OCI-LY7 (cell line): ENCODE measurements at regions not wholly inside any gene's neighbourhood (a gene's known extent, or its start where the extent isn't known, plus 50 kb on each side); places are given as distances from the start of the nearest gene placed in this dataset.

ENCODE experiments used
- BruUV-seq: library from RNA; stranded (reverse); fragments of 400-500 nt; replicated peaks from 2 replicates; lab custom pipeline; 2021; lab: Mats Ljungman, UMichigan
- CTCF ChIA-PET: fragments of 300-600 bp; sonication (Branson Sonifier 250); formaldehyde crosslinking; loops from one replicate; lab custom pipeline; 2022; ENCODE audit warnings: antibody characterized with exemption; ENCODE audit not compliant: unreplicated experiment; lab: Charles Lee
- POLR2A ChIA-PET: fragments of 300-600 bp; sonication (Branson Sonifier 250); formaldehyde crosslinking; loops from one replicate; lab custom pipeline; 2022; ENCODE audit warnings: antibody characterized with exemption; lab: Charles Lee
- DNase-seq: peaks from one replicate; pipeline ENCODE4 v3.0.0-alpha.2; 2015; ENCODE audit warnings: low spot score
- H2AFZ ChIP-seq: fragments of 200-600 bp; sonication (generic), shearing (Covaris generic); 2 replicates; pipeline ENCODE4 v1.6.1; 2014; ENCODE audit warnings: mild to moderate bottlenecking, antibody characterized with exemption, low read length, moderate library complexity
- H3K27ac ChIP-seq: fragments of 200-600 bp; sonication (generic); 2 replicates; pipeline ENCODE4 v1.5.1; 2014; ENCODE audit warnings: mixed run types, low read depth, mild to moderate bottlenecking, moderate library complexity, low read length, inconsistent platforms; ENCODE audit not compliant: poor library complexity, severe bottlenecking
- H3K36me3 ChIP-seq: fragments of 200-600 bp; sonication (generic); 2 replicates; pipeline ENCODE4 v1.6.1; 2014; ENCODE audit warnings: mild to moderate bottlenecking, antibody characterized with exemption, low read length, moderate library complexity, mixed read lengths; ENCODE audit not compliant: insufficient read depth
- H3K4me1 ChIP-seq: fragments of 200-600 bp; sonication (generic); 2 replicates; pipeline ENCODE4 v1.5.1; 2014; ENCODE audit warnings: mild to moderate bottlenecking, low read length; ENCODE audit not compliant: insufficient read depth, poor library complexity, severe bottlenecking
- H3K4me2 ChIP-seq: fragments of 200-600 bp; sonication (generic); 2 replicates; pipeline ENCODE4 v1.6.1; 2014; ENCODE audit warnings: mild to moderate bottlenecking, low read length
- H3K4me3 ChIP-seq: fragments of 200-600 bp; sonication (generic); 2 replicates; pipeline ENCODE4 v1.5.1; 2014; ENCODE audit warnings: mild to moderate bottlenecking, low read depth, low read length; ENCODE audit not compliant: poor library complexity, severe bottlenecking
- H3K79me2 ChIP-seq: fragments of 200-600 bp; sonication (generic); 2 replicates; pipeline ENCODE4 v1.6.1; 2016; ENCODE audit warnings: low read depth, mild to moderate bottlenecking, low read length, moderate library complexity, mixed read lengths; ENCODE audit not compliant: insufficient read depth
- H3K9me2 ChIP-seq: fragments of 200-600 bp; sonication (generic); 2 replicates; pipeline ENCODE4 v1.6.1; 2016; ENCODE audit warnings: mild to moderate bottlenecking, low read length, mixed read lengths; ENCODE audit not compliant: insufficient read depth
- H3K9me3 ChIP-seq: fragments of 200-600 bp; sonication (generic); 2 replicates; pipeline ENCODE4 v1.6.1; 2014; ENCODE audit warnings: mild to moderate bottlenecking, mixed run types, low read length, mixed read lengths
- H4K20me1 ChIP-seq: fragments of 200-600 bp; sonication (generic); 2 replicates; pipeline ENCODE4 v1.6.1; 2014; ENCODE audit warnings: mild to moderate bottlenecking, antibody characterized with exemption, low read length, moderate library complexity, mixed read lengths; ENCODE audit not compliant: insufficient read depth
- CTCF ChIP-seq: fragments of 200-600 bp; sonication (generic); conservative IDR thresholded peaks from 2 replicates; pipeline ENCODE4 v1.5.1; 2014; ENCODE audit warnings: mild to moderate bottlenecking, antibody characterized with exemption, low read length, moderate library complexity, mixed read lengths
- EZH2phosphoT487 ChIP-seq: fragments of 200-600 bp; sonication (generic); IDR thresholded peaks from 2 replicates; pipeline ENCODE4 v1.6.1; 2018; ENCODE audit warnings: low read depth, borderline replicate concordance, mild to moderate bottlenecking, mixed run types, antibody characterized with exemption, low read length, moderate library complexity, mixed read lengths
- intact Hi-C: fragments of 100-400 bp; cut with micrococcal nuclease; formaldehyde crosslinking; loops from one replicate; pipeline ENCODE4 v1.10.0; 2022; ENCODE audit not compliant: unreplicated experiment

- Histone ChIP-seq H4K20me1 (no peaks in the 10 kb centered on the region), H3K79me2 (no peaks in the 10 kb centered on the region), H2AFZ (no peak overlapping the region), H3K36me3 (no peaks in the 10 kb centered on the region), H3K9me2 (no peaks in the 10 kb centered on the region), H3K27ac (no peak overlapping the region), H3K4me1 (peaks cover 9% of the 10 kb centered on the region), H3K4me2 (no peak overlapping the region), H3K4me3 (no peak overlapping the region), H3K9me3 (no peaks in the 10 kb centered on the region)
- BruUV-seq, result no TSS peak
- ChIA-PET POLR2A (no interaction called here), CTCF (no interaction called here)
- no peak for DNase-seq
- intact Hi-C loops, result no loop called here
- TF ChIP-seq CTCF, result no peak
- TF ChIP-seq EZH2phosphoT487, result no peak
These were observed 74.2 kb upstream of the CSNK1A1L start for GRCh38 chr13:37179645-37180044.

DNA sequence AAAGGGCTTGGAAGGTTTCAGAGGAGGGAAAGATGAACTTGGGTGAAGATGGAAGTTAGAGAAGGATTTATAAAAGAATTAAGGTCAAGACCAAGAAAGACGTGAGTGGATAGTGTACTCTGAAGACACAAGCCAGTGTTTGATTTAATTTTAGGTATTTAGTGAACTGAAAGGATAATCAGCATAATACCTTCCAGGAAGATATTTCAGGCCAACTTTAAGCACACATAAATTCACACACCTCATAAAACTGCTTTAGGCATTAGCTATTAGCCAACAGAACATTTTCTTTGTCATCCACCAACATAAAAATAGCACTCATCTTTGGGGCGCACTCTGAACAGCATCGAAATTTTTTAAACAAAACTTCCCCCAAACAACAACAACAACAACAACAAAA is 71.7 kb upstream of the CSNK1A1L start:
- Histone ChIP-seq H3K36me3 (no peaks in the 10 kb centered on the region), H3K4me1 (no peaks in the 10 kb centered on the region), H3K27ac (no peak overlapping the region), H4K20me1 (no peaks in the 10 kb centered on the region), H2AFZ (no peak overlapping the region), H3K9me3 (no peaks in the 10 kb centered on the region), H3K4me2 (no peak overlapping the region), H3K79me2 (no peaks in the 10 kb centered on the region), H3K9me2 (no peaks in the 10 kb centered on the region), H3K4me3 (no peak overlapping the region)
- intact Hi-C loops, result no loop called here
- TF ChIP-seq EZH2phosphoT487, result no peak
- no peak for TF ChIP-seq CTCF
- no TSS peak for BruUV-seq
- no peak for DNase-seq
- ChIA-PET POLR2A (no interaction called here), CTCF (no interaction called here)

- H4K20me1 ChIP-seq, result no peaks in the 10 kb centered on the region
- TF ChIP-seq EZH2phosphoT487 (no peak), CTCF (no peak)
- CTCF ChIA-PET, result interaction anchor here (0.6 kb wide), 1 partner anchor 57 kb away, joined by 3 read pairs; no protein-coding TSS in a partner anchor
- no peaks in the 10 kb centered on the region for H3K4me1 ChIP-seq
- H3K9me3 ChIP-seq, result no peaks in the 10 kb centered on the region
- H2AFZ ChIP-seq, result no peak overlapping the region
- no peak for DNase-seq
- H3K36me3 ChIP-seq, result no peaks in the 10 kb centered on the region
- H3K4me2 ChIP-seq, result no peak overlapping the region
- H3K27ac ChIP-seq, result no peak overlapping the region
- intact Hi-C loops, result no loop called here
- no TSS peak for BruUV-seq
- no peaks in the 10 kb centered on the region for H3K9me2 ChIP-seq
- POLR2A ChIA-PET, result interaction anchor here (0.6 to 1.0 kb wide), 2 partner anchors 20 to 65 kb away, joined by 3 read pairs; no protein-coding TSS in a partner anchor
- no peak overlapping the region for H3K4me3 ChIP-seq
- no peaks in the 10 kb centered on the region for H3K79me2 ChIP-seq
These were observed 70.5 kb upstream of the CSNK1A1L start for GRCh38 chr13:37175996-37176395.
